GM12878 (cell line): ENCODE measurements at regions not wholly inside any gene's neighbourhood (a gene's known extent, or its start where the extent isn't known, plus 50 kb on each side); places are given as distances from the start of the nearest gene placed in this dataset.

Experiments
- CBX3 ChIP-seq: fragments of 200-600 bp; sonication (generic); IDR thresholded peaks from 2 replicates; pipeline ENCODE4 v1.6.1; 2016; ENCODE audit warnings: low read depth, borderline replicate concordance
- EZH2 ChIP-seq: IDR thresholded peaks from 2 replicates; pipeline ENCODE4 v1.6.1; 2012; ENCODE audit warnings: low read depth, mild to moderate bottlenecking, control low read depth, inconsistent platforms, low read length, borderline replicate concordance; ENCODE audit not compliant: control insufficient read depth
- FOXM1 ChIP-seq: IDR thresholded peaks from 2 replicates; pipeline ENCODE4 v1.6.1; 2012; ENCODE audit warnings: low read depth, mild to moderate bottlenecking, inconsistent platforms, low read length, moderate library complexity
- GABPA ChIP-seq: IDR thresholded peaks from 2 replicates; pipeline ENCODE4 v1.6.1; 2014; ENCODE audit warnings: antibody characterized with exemption, low read depth, mild to moderate bottlenecking, inconsistent platforms
- MEF2A ChIP-seq: IDR thresholded peaks from 2 replicates; pipeline ENCODE4 v1.6.1; 2011; ENCODE audit warnings: low read depth, mild to moderate bottlenecking, low read length, moderate library complexity; ENCODE audit not compliant: insufficient read depth
- NFYA ChIP-seq: IDR thresholded peaks from 2 replicates; pipeline ENCODE4 v1.6.1; 2011; ENCODE audit warnings: low read depth, mild to moderate bottlenecking, low read length, improper control_type of control experiment, borderline replicate concordance
- POLR2A ChIP-seq: IDR thresholded peaks from 2 replicates; pipeline ENCODE4 v1.6.1; 2011; ENCODE audit warnings: low read depth, mild to moderate bottlenecking, low read length
- RAD21 ChIP-seq: IDR thresholded peaks from 2 replicates; pipeline ENCODE4 v1.6.1; 2011; ENCODE audit warnings: mild to moderate bottlenecking, low read depth, low read length, moderate library complexity; ENCODE audit not compliant: insufficient read depth
- SMARCA5 ChIP-seq: fragments of 450-650 bp; IDR thresholded peaks from 2 replicates; pipeline ENCODE4 v1.6.1; 2017; ENCODE audit warnings: mild to moderate bottlenecking
- SMC3 ChIP-seq: IDR thresholded peaks from 2 replicates; pipeline ENCODE4 v1.6.1; 2011; ENCODE audit warnings: low read length, improper control_type of control experiment, borderline replicate concordance
- ZSCAN29 ChIP-seq: fragments of 450-650 bp; IDR thresholded peaks from 2 replicates; pipeline ENCODE4 v1.6.1; 2017; ENCODE audit warnings: mild to moderate bottlenecking, moderate library complexity
- TF ChIP-seq, protein P1 (sequence below), 3 experiments: IDR thresholded peaks in 2 of 3; conservative IDR thresholded peaks in 1 of 3; 2 replicates each; pipeline ENCODE4 v1.5.1; 2011; ENCODE audit warnings: low read depth in 3 of 3, low read length in 3 of 3, mild to moderate bottlenecking in 3 of 3, control low read depth in 2 of 3, moderate library complexity in 2 of 3, inconsistent platforms in 1 of 3, mixed read lengths in 1 of 3; ENCODE audit not compliant: control insufficient read depth in 2 of 3, insufficient read depth in 1 of 3; ENCODE audit errors: extremely low read depth in 1 of 3

- TF ChIP-seq, protein P1, sequence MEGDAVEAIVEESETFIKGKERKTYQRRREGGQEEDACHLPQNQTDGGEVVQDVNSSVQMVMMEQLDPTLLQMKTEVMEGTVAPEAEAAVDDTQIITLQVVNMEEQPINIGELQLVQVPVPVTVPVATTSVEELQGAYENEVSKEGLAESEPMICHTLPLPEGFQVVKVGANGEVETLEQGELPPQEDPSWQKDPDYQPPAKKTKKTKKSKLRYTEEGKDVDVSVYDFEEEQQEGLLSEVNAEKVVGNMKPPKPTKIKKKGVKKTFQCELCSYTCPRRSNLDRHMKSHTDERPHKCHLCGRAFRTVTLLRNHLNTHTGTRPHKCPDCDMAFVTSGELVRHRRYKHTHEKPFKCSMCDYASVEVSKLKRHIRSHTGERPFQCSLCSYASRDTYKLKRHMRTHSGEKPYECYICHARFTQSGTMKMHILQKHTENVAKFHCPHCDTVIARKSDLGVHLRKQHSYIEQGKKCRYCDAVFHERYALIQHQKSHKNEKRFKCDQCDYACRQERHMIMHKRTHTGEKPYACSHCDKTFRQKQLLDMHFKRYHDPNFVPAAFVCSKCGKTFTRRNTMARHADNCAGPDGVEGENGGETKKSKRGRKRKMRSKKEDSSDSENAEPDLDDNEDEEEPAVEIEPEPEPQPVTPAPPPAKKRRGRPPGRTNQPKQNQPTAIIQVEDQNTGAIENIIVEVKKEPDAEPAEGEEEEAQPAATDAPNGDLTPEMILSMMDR (IDR thresholded peaks at IDR 0.05 in 2 of 3, conservative IDR thresholded peaks at IDR 0.05 in 1 of 3; ENCODE audit: control insufficient read depth in 2 of 3, extremely low read depth in 1 of 3, insufficient read depth in 1 of 3, low read depth in 3 of 3, low read length in 3 of 3), result no peak
- no peak for TF ChIP-seq EZH2
- no peak for TF ChIP-seq NFYA
- TF ChIP-seq SMARCA5, result no peak
- no peak for TF ChIP-seq RAD21
- TF ChIP-seq SMC3, result no peak
- TF ChIP-seq CBX3, result no peak
- no peak for TF ChIP-seq ZSCAN29
- TF ChIP-seq POLR2A, result no peak
- TF ChIP-seq GABPA, result no peak
- TF ChIP-seq MEF2A, result no peak
- TF ChIP-seq FOXM1, result no peak
These were observed 356.9 kb upstream of the LRRC4C start for GRCh38 chr11:41816396-41816795.
